OCI-M2 (cell line): ENCODE measurements at regions not wholly inside any gene's neighbourhood (a gene's known extent, or its start where the extent isn't known, plus 50 kb on each side); places are given as distances from the start of the nearest gene placed in this dataset.

Source experiments
- DNase-seq: peaks from one replicate; lab custom pipeline; 2025; ENCODE audit not compliant: unreplicated experiment; lab: John Stamatoyannopoulos, UW

GRCh38 chr6:28732052-28732451, 191.7 kb downstream of the TRIM27 start:
- DNase-seq, result no peak

GRCh38 chr6:28734443-28734959, 189.3 kb downstream of the TRIM27 start:
- DNase-seq, result no peak

- DNase-seq, result no peak
Measured at GRCh38 chr6:28736121-28736520, 187.7 kb downstream of the TRIM27 start.

GRCh38 chr6:28737750-28738395, 185.9 kb downstream of the TRIM27 start:
- DNase-seq, result no peak

- DNase-seq, result no peak
Measured at GRCh38 chr6:28738396-28738765, 185.4 kb downstream of the TRIM27 start.

GRCh38 chr6:28741363-28741762, 182.4 kb downstream of the TRIM27 start:
- no peak for DNase-seq

- no peak for DNase-seq
Measured at GRCh38 chr6:28742668-28743270, 181.0 kb downstream of the TRIM27 start.

- no peak for DNase-seq
Measured at GRCh38 chr6:28743271-28743789, 180.5 kb downstream of the TRIM27 start.

GRCh38 chr6:28747083-28747630, 176.6 kb downstream of the TRIM27 start:
- no peak for DNase-seq

GRCh38 chr6:28747631-28748157, 176.1 kb downstream of the TRIM27 start:
- peak; percentile 91 for DNase-seq

- no peak for DNase-seq
Measured at GRCh38 chr6:28748192-28748591, 175.6 kb downstream of the TRIM27 start.

GRCh38 chr6:28750926-28751458, 172.8 kb downstream of the TRIM27 start:
- no peak for DNase-seq

- no peak for DNase-seq
Measured at GRCh38 chr6:28751514-28751913, 172.3 kb downstream of the TRIM27 start.

- DNase-seq, result no peak
Measured at GRCh38 chr6:28751963-28752350, 171.8 kb downstream of the TRIM27 start.

GRCh38 chr6:28757429-28758045, 166.2 kb downstream of the TRIM27 start:
- no peak for DNase-seq

GRCh38 chr6:28758046-28758817, 165.6 kb downstream of the TRIM27 start:
- DNase-seq, result peak; percentile 93

- DNase-seq, result no peak
Measured at GRCh38 chr6:28758818-28759235, 165.0 kb downstream of the TRIM27 start.

- DNase-seq, result peak; percentile 61
Measured at GRCh38 chr6:28764014-28764723, 159.6 kb downstream of the TRIM27 start.

GRCh38 chr6:28764761-28765282, 159.0 kb downstream of the TRIM27 start:
- DNase-seq, result no peak

GRCh38 chr6:28765978-28766351, 157.8 kb downstream of the TRIM27 start:
- no peak for DNase-seq
